Type B pancreatic cell (in vitro differentiated cells): ENCODE measurements at regions not wholly inside any gene's neighbourhood (a gene's known extent, or its start where the extent isn't known, plus 50 kb on each side); places are given as distances from the start of the nearest gene placed in this dataset.
"Not testable (repeated sequence)": the region's sequence is repeated elsewhere in the genome, so short reads cannot be mapped to it uniquely, and the experiment has no call there.

Source experiments
- DNase-seq: peaks from one replicate; pipeline ENCODE4 v3.0.0; 2021; ENCODE audit warnings: mixed read lengths; ENCODE audit not compliant: unreplicated experiment; ENCODE audit errors: extremely low spot score
- H3K27ac Mint-ChIP-seq: 2 replicates; pipeline ENCODE4 v1.8.0; 2021; ENCODE audit warnings: mild to moderate bottlenecking, mixed read lengths
- H3K27me3 Mint-ChIP-seq: 2 replicates; pipeline ENCODE4 v1.8.0; 2021; ENCODE audit warnings: mixed read lengths
- H3K36me3 Mint-ChIP-seq: 2 replicates; pipeline ENCODE4 v1.8.0; 2021; ENCODE audit warnings: mixed read lengths
- H3K4me1 Mint-ChIP-seq: one replicate; pipeline ENCODE4 v1.8.0; 2021; ENCODE audit warnings: mixed read lengths; ENCODE audit not compliant: unreplicated experiment
- H3K4me3 Mint-ChIP-seq: 2 replicates; pipeline ENCODE4 v1.8.0; 2021; ENCODE audit warnings: mild to moderate bottlenecking, mixed read lengths
- H3K9me3 Mint-ChIP-seq: 2 replicates; pipeline ENCODE4 v1.8.0; 2021; ENCODE audit warnings: mixed read lengths
- CTCF ChIP-seq: fragments of 200-600 bp; sonication (generic); conservative IDR thresholded peaks from 2 replicates; pipeline ENCODE4 v1.5.0; 2021; ENCODE audit warnings: antibody characterized with exemption, mild to moderate bottlenecking

DNA sequence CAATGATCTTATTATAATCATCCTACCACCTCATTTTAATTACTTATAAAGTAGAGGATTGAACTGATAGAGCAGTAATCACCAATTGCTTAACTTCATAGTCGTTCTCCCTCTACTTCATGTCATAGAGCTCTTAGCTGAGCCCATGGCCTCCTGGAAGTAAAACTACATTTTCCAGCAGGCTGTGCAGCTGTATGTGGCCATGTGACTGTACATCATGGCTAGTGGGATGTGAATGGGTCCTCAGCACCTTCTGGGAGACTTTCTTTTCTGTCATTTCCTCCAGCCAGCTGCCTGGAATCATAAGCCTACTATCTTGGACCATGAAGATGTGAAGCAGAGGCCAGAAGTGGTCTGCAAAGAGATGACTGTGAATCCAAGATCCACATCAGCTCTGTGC is 128.7 kb upstream of the SKOR2 start:
- H3K27ac Mint-ChIP-seq, result no peak overlapping the region
- H3K4me1 Mint-ChIP-seq, result no peaks in the 10 kb centered on the region
- H3K9me3 Mint-ChIP-seq, result no peaks in the 10 kb centered on the region
- DNase-seq, result no peak
- H3K4me3 Mint-ChIP-seq, result no peak overlapping the region
- TF ChIP-seq CTCF, result no peak
- H3K27me3 Mint-ChIP-seq, result peaks cover 41% of the 10 kb centered on the region
- H3K36me3 Mint-ChIP-seq, result no peaks in the 10 kb centered on the region

DNA sequence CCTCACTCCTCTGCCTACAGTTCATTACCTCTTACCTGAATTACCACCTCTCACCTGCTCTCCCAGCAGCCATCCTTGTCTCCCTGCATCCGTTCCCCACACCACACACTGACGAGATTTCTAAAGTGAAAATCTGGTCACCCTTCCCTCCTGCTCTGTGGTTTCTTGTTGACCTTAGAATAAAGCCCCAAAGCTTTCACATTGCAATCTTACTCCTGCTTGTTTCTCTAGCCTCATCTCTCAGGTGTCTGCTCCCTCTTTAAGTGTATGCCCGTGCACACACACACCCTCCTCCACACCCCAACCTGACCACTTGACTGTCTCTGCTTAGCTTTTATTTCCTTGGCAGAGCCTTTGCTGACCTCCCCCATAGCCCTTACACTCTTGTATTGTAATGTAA is 122.0 kb upstream of the SKOR2 start:
- Mint-ChIP-seq H3K36me3 (no peaks in the 10 kb centered on the region), H3K4me3 (no peak overlapping the region), H3K9me3 (peaks cover 4% of the 10 kb centered on the region), H3K4me1 (no peaks in the 10 kb centered on the region), H3K27me3 (peaks cover 20% of the 10 kb centered on the region), H3K27ac (no peak overlapping the region)
- no peak for TF ChIP-seq CTCF
- no peak for DNase-seq

- H3K27me3 Mint-ChIP-seq, result peaks cover 13% of the 10 kb centered on the region
Measured at GRCh38 chr18:47370052-47370451, 118.6 kb upstream of the SKOR2 start.

DNA sequence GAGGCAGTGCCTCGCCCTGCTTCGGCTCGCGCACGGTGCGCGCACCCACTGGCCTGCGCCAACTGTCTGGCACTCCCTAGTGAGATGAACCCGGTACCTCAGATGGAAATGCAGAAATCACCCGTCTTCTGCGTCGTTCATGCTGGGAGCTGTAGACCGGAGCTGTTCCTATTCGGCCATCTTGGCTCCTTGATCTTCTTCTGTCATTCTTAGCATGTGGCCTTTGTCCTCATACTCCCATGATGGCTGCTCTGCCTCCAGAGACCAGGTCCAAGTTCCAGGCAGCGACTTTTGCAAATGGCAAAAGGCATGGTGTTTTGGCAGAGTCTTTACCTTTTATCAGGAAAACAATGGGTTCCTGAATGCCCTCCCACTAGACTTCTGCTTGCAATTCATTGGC is 102.6 kb upstream of the SKOR2 start:
- H3K4me3 Mint-ChIP-seq, DNase-seq, H3K9me3 Mint-ChIP-seq, H3K4me1 Mint-ChIP-seq, H3K27ac Mint-ChIP-seq, H3K36me3 Mint-ChIP-seq, H3K27me3 Mint-ChIP-seq: not testable (repeated sequence)

More at GRCh38 chr18:47370052-47370451, 118.6 kb upstream of the SKOR2 start:
- TF ChIP-seq CTCF, result no peak
- Mint-ChIP-seq H3K4me3 (no peak overlapping the region), H3K4me1 (no peaks in the 10 kb centered on the region), H3K36me3 (no peaks in the 10 kb centered on the region), H3K27ac (no peak overlapping the region), H3K9me3 (peaks cover 4% of the 10 kb centered on the region)
- no peak for DNase-seq

DNA sequence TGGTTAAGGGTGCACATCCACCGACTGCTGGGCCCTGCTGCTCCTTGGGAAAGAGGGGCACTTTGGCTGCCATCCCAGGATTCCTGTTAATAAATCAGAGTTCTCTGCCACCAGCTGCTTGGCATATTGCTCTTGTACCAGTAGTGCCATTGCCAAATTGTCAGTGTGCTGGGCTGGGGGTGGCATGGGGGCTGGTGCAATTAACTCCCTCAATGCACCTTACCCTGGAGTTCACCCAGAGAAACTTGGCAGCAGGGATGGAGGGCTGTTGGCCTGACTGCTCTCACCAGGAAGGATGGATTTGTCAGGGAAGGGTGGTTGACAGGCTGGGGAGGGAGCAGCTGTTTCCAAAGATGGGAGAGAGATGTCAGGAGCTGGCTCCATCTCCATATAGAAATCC is 94.6 kb upstream of the SKOR2 start:
- H3K36me3 Mint-ChIP-seq, result no peaks in the 10 kb centered on the region
- no peaks in the 10 kb centered on the region for H3K4me1 Mint-ChIP-seq
- no peaks in the 10 kb centered on the region for H3K9me3 Mint-ChIP-seq
- H3K4me3 Mint-ChIP-seq, result no peak overlapping the region
- no peak for DNase-seq
- no peak for TF ChIP-seq CTCF
- H3K27me3 Mint-ChIP-seq, result peaks cover 5% of the 10 kb centered on the region
- no peak overlapping the region for H3K27ac Mint-ChIP-seq

- Mint-ChIP-seq H3K27me3 (peaks cover 5% of the 10 kb centered on the region), H3K4me1 (no peaks in the 10 kb centered on the region), H3K4me3 (no peak overlapping the region), H3K27ac (no peak overlapping the region), H3K9me3 (no peaks in the 10 kb centered on the region), H3K36me3 (no peaks in the 10 kb centered on the region)
- TF ChIP-seq CTCF, result no peak
- DNase-seq, result no peak
Measured at GRCh38 chr18:47345291-47345690, 93.8 kb upstream of the SKOR2 start.
